ENCODE measurements at regions not wholly inside any gene's neighbourhood (a gene's known extent, or its start where the extent isn't known, plus 50 kb on each side); places are given as distances from the start of the nearest gene placed in this dataset.

DNA sequence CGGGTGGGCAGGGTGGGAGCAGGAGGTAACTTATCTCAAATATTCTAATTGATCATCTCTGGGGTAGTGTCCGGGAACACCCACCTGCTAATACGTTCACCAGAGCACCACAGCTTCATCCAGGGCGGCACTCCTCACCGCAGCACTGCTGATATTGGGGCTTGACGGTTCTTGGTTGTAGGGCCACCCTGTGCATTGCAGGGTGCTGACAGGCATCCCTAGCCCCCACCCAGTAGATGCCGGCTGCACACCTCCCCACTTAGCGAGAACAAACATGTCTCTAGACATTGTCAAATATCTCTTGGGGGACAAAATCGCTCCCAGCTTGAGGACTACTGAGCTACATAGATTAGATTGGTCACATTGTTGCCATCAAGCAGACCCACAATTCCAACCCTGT lies 73.9 kb upstream of the WASF3 start:
- TF ChIP-seq POLR2AphosphoS5 (IDR thresholded peaks at IDR 0.05; ENCODE audit: low read depth) = no peak
- TF ChIP-seq, protein P1, sequence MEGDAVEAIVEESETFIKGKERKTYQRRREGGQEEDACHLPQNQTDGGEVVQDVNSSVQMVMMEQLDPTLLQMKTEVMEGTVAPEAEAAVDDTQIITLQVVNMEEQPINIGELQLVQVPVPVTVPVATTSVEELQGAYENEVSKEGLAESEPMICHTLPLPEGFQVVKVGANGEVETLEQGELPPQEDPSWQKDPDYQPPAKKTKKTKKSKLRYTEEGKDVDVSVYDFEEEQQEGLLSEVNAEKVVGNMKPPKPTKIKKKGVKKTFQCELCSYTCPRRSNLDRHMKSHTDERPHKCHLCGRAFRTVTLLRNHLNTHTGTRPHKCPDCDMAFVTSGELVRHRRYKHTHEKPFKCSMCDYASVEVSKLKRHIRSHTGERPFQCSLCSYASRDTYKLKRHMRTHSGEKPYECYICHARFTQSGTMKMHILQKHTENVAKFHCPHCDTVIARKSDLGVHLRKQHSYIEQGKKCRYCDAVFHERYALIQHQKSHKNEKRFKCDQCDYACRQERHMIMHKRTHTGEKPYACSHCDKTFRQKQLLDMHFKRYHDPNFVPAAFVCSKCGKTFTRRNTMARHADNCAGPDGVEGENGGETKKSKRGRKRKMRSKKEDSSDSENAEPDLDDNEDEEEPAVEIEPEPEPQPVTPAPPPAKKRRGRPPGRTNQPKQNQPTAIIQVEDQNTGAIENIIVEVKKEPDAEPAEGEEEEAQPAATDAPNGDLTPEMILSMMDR (IDR thresholded peaks at IDR 0.05; ENCODE audit: insufficient read depth, low read length) = no peak
- TF ChIP-seq SPI1 (IDR thresholded peaks at IDR 0.05; ENCODE audit: borderline replicate concordance, low read depth) = no peak
